GM12892 (cell line): ENCODE measurements at regions not wholly inside any gene's neighbourhood (a gene's known extent, or its start where the extent isn't known, plus 50 kb on each side); places are given as distances from the start of the nearest gene placed in this dataset.

ENCODE experiments used
- POLR2A ChIP-seq: IDR thresholded peaks from 2 replicates; pipeline ENCODE4 v1.6.1; 2011; ENCODE audit warnings: low read depth, low read length, control low read depth
- POLR2AphosphoS5 ChIP-seq: IDR thresholded peaks from 2 replicates; pipeline ENCODE4 v1.6.1; 2011; ENCODE audit warnings: low read depth, low read length, control low read depth
- TAF1 ChIP-seq: IDR thresholded peaks from 2 replicates; pipeline ENCODE4 v1.6.1; 2011; ENCODE audit warnings: low read depth, mild to moderate bottlenecking, control low read depth, low read length, borderline replicate concordance

DNA sequence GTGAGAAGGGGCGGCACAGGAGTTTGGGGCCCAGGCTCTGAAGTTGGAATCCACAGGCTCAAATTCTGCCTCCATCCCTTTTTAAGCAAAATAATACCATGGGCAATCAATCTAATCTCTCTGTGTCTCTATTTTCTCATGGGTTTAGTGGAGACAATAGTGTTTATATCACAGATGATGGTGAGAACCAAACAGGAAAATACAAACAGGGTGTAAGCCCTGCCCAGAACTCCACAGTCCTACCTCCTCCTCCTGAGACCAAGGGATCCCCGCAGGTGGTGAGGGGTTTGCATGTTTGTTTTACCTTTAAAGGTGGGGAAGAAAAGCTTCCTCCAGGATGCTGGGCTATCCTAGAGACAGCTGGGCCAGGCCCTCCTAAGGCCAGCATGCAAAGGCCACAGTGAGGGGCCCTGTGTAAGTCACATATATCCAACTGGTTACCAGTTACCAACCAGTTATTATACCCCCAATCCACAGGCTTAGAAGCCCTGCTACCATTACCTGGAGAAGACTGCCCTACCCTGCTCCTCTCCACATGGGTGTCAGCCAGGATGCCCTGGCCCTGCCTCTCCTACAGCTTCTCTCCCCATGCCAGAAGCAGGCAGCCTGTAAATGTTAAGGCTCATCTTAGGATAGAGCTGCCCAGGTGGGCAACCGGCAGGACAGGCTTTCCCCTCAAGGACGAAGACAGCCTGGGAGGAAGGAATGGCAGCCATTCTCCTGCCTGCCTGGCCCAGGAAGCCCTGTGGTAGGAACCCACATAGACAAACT is 658.4 kb downstream of the UQCRFS1 start:
- TF ChIP-seq POLR2AphosphoS5 = no peak
- TF ChIP-seq TAF1 = no peak
- no peak for TF ChIP-seq POLR2A
